ENCODE measurements at regions not wholly inside any gene's neighbourhood (a gene's known extent, or its start where the extent isn't known, plus 50 kb on each side); places are given as distances from the start of the nearest gene placed in this dataset.

GRCh38 chr2:58700591-58700990 is 459.5 kb upstream of the FANCL start:
- TF ChIP-seq POLR2A (IDR thresholded peaks at IDR 0.05) (no peak), CTCF (IDR thresholded peaks at IDR 0.05) (no peak), POLR2AphosphoS5 (IDR thresholded peaks at IDR 0.05) (no peak)
